ENCODE measurements at regions not wholly inside any gene's neighbourhood (a gene's known extent, or its start where the extent isn't known, plus 50 kb on each side); places are given as distances from the start of the nearest gene placed in this dataset.
"Not testable (repeated sequence)": the region's sequence is repeated elsewhere in the genome, so short reads cannot be mapped to it uniquely, and the experiment has no call there.

- H3K4me1 ChIP-seq (ENCODE audit: control insufficient read depth in 1 of 2, insufficient read depth in 2 of 2, low read length in 2 of 2), result no peaks in the 10 kb centered on the region
- peaks cover 22 to 25% of the 10 kb centered on the region in 2 donors for H3K9me3 ChIP-seq (replicated peaks in 1 of 2; ENCODE audit: control insufficient read depth in 1 of 2, insufficient read depth in 1 of 2, low read length in 2 of 2)
- WGBS (ENCODE audit: insufficient coverage), result 95% methylated on average over 3 of the region's 3 CpGs
- H3K4me3 Mint-ChIP-seq, result no peak overlapping the region
- no peaks in the 10 kb centered on the region for H4K20me1 ChIP-seq (ENCODE audit: insufficient read depth, low read length)
- peaks cover 23 to 42% (median 29%) of the 10 kb centered on the region in 7 donors for H3K9me3 Mint-ChIP-seq
- H3K27ac Mint-ChIP-seq, result no peak overlapping the region
- no peak overlapping the region for H2AFZ ChIP-seq (ENCODE audit: insufficient read depth, low read depth, low read length, poor library complexity, severe bottlenecking)
- intact Hi-C loops (cut with micrococcal nuclease), result no loop called here
- DNase-seq, result no peak
- H3K9ac ChIP-seq (ENCODE audit: insufficient read depth, low read length, poor library complexity, severe bottlenecking), result no peak overlapping the region
- no peak overlapping the region for H3K4me2 ChIP-seq (replicated peaks; ENCODE audit: extremely low read depth, low read length, poor library complexity, severe bottlenecking)
- H3K36me3 ChIP-seq (replicated peaks in 1 of 2; ENCODE audit: control insufficient read depth in 1 of 2, insufficient read depth in 2 of 2, low read length in 2 of 2), result no peaks in the 10 kb centered on the region
- H3K36me3 Mint-ChIP-seq, result peaks cover 0 to 3% of the 10 kb centered on the region in 2 donors
- peaks cover 0 to 3% (median 3%) of the 10 kb centered on the region in 3 donors for H3K27me3 Mint-ChIP-seq (ENCODE audit: low read depth in 3 of 3)
- no peaks in the 10 kb centered on the region for H3K27me3 ChIP-seq (ENCODE audit: control insufficient read depth in 2 of 2, insufficient read depth in 2 of 2, low read length in 2 of 2)
- no peak overlapping the region for H3K27ac ChIP-seq (ENCODE audit: low read depth in 1 of 2, low read length in 2 of 2)
- TF ChIP-seq, protein P1, sequence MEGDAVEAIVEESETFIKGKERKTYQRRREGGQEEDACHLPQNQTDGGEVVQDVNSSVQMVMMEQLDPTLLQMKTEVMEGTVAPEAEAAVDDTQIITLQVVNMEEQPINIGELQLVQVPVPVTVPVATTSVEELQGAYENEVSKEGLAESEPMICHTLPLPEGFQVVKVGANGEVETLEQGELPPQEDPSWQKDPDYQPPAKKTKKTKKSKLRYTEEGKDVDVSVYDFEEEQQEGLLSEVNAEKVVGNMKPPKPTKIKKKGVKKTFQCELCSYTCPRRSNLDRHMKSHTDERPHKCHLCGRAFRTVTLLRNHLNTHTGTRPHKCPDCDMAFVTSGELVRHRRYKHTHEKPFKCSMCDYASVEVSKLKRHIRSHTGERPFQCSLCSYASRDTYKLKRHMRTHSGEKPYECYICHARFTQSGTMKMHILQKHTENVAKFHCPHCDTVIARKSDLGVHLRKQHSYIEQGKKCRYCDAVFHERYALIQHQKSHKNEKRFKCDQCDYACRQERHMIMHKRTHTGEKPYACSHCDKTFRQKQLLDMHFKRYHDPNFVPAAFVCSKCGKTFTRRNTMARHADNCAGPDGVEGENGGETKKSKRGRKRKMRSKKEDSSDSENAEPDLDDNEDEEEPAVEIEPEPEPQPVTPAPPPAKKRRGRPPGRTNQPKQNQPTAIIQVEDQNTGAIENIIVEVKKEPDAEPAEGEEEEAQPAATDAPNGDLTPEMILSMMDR (IDR thresholded peaks at IDR 0.05), result no peak
- H3K79me2 ChIP-seq (ENCODE audit: insufficient read depth, low read length), result no peaks in the 10 kb centered on the region
- no peaks in the 10 kb centered on the region for H3K4me1 Mint-ChIP-seq
- no peak overlapping the region for H3K4me3 ChIP-seq (replicated peaks in 1 of 3; ENCODE audit: low read depth in 2 of 3, low read length in 3 of 3)
These were observed 842.7 kb downstream of the RNF144A start for GRCh38 chr2:7759898-7760297.

DNA sequence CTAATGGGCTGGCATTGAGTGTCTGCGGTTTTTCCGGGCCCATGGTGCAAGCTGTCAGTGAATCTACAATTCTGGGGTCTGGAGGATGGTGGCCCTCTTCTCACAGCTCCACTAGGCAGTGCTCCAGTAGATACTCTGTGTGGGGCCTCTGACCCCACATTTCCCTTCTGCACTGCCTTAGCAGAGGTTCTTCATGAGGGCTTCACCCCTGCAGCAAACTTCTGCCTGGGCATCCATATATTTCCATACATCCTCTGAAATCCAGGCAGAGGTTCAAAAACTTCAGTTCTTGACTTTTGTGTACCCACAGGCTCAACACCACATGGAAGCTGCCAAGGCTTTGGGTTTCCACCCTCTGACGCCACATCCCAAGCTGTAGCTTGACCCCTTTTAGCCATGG, 846.2 kb downstream of the RNF144A start:
- intact Hi-C loops (cut with micrococcal nuclease); H3K36me3 ChIP-seq (replicated peaks in 1 of 2; ENCODE audit: control insufficient read depth in 1 of 2, insufficient read depth in 2 of 2, low read length in 2 of 2): not testable (repeated sequence)

More for the DNA sequence above, 846.2 kb downstream of the RNF144A start:
- not testable (repeated sequence) for H3K4me2 ChIP-seq (replicated peaks; ENCODE audit: extremely low read depth, low read length, poor library complexity, severe bottlenecking); H3K4me1 ChIP-seq (ENCODE audit: control insufficient read depth in 1 of 2, insufficient read depth in 2 of 2, low read length in 2 of 2); H4K20me1 ChIP-seq (ENCODE audit: insufficient read depth, low read length); H3K4me3 Mint-ChIP-seq; DNase-seq; H3K27me3 Mint-ChIP-seq (ENCODE audit: low read depth in 3 of 3); H3K9ac ChIP-seq (ENCODE audit: insufficient read depth, low read length, poor library complexity, severe bottlenecking); H2AFZ ChIP-seq (ENCODE audit: insufficient read depth, low read depth, low read length, poor library complexity, severe bottlenecking); H3K27ac Mint-ChIP-seq; H3K27me3 ChIP-seq (ENCODE audit: control insufficient read depth in 2 of 2, insufficient read depth in 2 of 2, low read length in 2 of 2); H3K79me2 ChIP-seq (ENCODE audit: insufficient read depth, low read length); H3K27ac ChIP-seq (ENCODE audit: low read depth in 1 of 2, low read length in 2 of 2); H3K4me1 Mint-ChIP-seq; H3K36me3 Mint-ChIP-seq; H3K4me3 ChIP-seq (replicated peaks in 1 of 3; ENCODE audit: low read depth in 2 of 3, low read length in 3 of 3)
- H3K9me3 ChIP-seq (replicated peaks in 1 of 2; ENCODE audit: control insufficient read depth in 1 of 2, insufficient read depth in 1 of 2, low read length in 2 of 2), result peaks cover 25 to 27% of the 10 kb centered on the region in 2 donors
- 100% methylated on average over 1 of the region's 3 CpGs for WGBS (ENCODE audit: insufficient coverage)
- peaks cover 18 to 29% (median 24%) of the 10 kb centered on the region in 7 donors for H3K9me3 Mint-ChIP-seq

All from CD14-positive monocyte (primary cell).